ENCODE measurements at regions not wholly inside any gene's neighbourhood (a gene's known extent, or its start where the extent isn't known, plus 50 kb on each side); places are given as distances from the start of the nearest gene placed in this dataset.

DNA sequence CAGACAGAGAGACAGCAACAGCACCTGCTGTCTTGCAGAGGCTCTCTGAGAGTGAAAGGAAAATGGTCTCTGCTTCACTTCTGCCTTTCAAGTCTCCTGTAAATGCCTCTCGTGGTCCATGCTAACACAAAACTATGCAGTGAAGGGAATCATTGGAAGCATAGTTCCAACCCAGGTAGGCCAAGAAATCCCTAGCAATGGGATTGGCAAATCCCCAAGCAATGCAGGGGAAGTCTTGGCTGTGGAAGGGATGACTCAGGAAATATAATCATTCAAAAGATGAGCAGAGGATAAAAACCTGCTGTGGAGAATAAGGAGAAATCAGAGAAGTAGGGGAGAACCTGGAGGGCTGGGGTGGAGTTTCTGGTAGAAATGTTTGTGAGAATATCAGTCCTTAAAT lies 216.1 kb upstream of the ZBED5 start:
- CTCF ChIA-PET, result no interaction called here
- ATAC-seq (no peak), DNase-seq (ENCODE audit: low read depth, low spot score) (no peak)
- Histone ChIP-seq H3K4me2 (ENCODE audit: low read length) (no peak overlapping the region), H3K9ac (ENCODE audit: low read length) (no peak overlapping the region), H3K79me2 (ENCODE audit: insufficient read depth, low read length) (no peaks in the 10 kb centered on the region), H2AFZ (ENCODE audit: low read depth, low read length, poor library complexity, severe bottlenecking) (no peak overlapping the region), H3K36me3 (ENCODE audit: control insufficient read depth in 1 of 2, insufficient read depth in 2 of 2, low read length in 2 of 2) (no peaks in the 10 kb centered on the region), H3K4me1 (ENCODE audit: control insufficient read depth in 1 of 2, insufficient read depth in 2 of 2, low read length in 2 of 2) (no peaks in the 10 kb centered on the region), H3K9me2 (ENCODE audit: insufficient read depth) (no peaks in the 10 kb centered on the region), H3K4me3 (replicated peaks in 1 of 2; ENCODE audit: low read depth in 1 of 2, low read length in 2 of 2) (no peak overlapping the region), H4K20me1 (ENCODE audit: insufficient read depth) (no peaks in the 10 kb centered on the region), H3K27me3 (ENCODE audit: insufficient read depth, low read length) (no peaks in the 10 kb centered on the region), H3K27ac (ENCODE audit: low read depth, low read length) (no peak overlapping the region), H3K9me3 (ENCODE audit: control insufficient read depth in 1 of 2, insufficient read depth in 1 of 2, low read depth in 1 of 2, low read length in 2 of 2) (no peaks in the 10 kb centered on the region)
- RAD21 ChIA-PET (ENCODE audit: low non-redundant PET in 1 of 2, low total read pairs in 2 of 2, uncharacterized antibody in 2 of 2, unreplicated experiment in 2 of 2), result no interaction called here
- POLR2A ChIA-PET, result no interaction called here
- no peak for TF ChIP-seq SP1 (IDR thresholded peaks at IDR 0.05; ENCODE audit: low read depth)
- TF ChIP-seq YY1 (IDR thresholded peaks at IDR 0.05; ENCODE audit: extremely low read depth, insufficient replicate concordance, low read depth, low read length), result no peak
- TF ChIP-seq, protein P1, sequence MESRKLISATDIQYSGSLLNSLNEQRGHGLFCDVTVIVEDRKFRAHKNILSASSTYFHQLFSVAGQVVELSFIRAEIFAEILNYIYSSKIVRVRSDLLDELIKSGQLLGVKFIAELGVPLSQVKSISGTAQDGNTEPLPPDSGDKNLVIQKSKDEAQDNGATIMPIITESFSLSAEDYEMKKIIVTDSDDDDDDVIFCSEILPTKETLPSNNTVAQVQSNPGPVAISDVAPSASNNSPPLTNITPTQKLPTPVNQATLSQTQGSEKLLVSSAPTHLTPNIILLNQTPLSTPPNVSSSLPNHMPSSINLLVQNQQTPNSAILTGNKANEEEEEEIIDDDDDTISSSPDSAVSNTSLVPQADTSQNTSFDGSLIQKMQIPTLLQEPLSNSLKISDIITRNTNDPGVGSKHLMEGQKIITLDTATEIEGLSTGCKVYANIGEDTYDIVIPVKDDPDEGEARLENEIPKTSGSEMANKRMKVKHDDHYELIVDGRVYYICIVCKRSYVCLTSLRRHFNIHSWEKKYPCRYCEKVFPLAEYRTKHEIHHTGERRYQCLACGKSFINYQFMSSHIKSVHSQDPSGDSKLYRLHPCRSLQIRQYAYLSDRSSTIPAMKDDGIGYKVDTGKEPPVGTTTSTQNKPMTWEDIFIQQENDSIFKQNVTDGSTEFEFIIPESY (IDR thresholded peaks at IDR 0.05; ENCODE audit: extremely low read depth, insufficient replicate concordance, low read length), result no peak
- no peak for TF ChIP-seq POLR2A (IDR thresholded peaks at IDR 0.05; ENCODE audit: borderline replicate concordance, extremely low read depth, insufficient read depth, insufficient read length)
- TF ChIP-seq JUND (IDR thresholded peaks at IDR 0.05), result no peak
- TF ChIP-seq ELF1 (IDR thresholded peaks at IDR 0.05; ENCODE audit: borderline replicate concordance, low read depth), result no peak
- no peak for TF ChIP-seq CBX3 (IDR thresholded peaks at IDR 0.05; ENCODE audit: low read depth)
- TF ChIP-seq ZNF274 (IDR thresholded peaks at IDR 0.05; ENCODE audit: low read depth, low read length), result no peak
- no peak for TF ChIP-seq FOSL1 (IDR thresholded peaks at IDR 0.05; ENCODE audit: low read depth)
- TF ChIP-seq, protein P2, sequence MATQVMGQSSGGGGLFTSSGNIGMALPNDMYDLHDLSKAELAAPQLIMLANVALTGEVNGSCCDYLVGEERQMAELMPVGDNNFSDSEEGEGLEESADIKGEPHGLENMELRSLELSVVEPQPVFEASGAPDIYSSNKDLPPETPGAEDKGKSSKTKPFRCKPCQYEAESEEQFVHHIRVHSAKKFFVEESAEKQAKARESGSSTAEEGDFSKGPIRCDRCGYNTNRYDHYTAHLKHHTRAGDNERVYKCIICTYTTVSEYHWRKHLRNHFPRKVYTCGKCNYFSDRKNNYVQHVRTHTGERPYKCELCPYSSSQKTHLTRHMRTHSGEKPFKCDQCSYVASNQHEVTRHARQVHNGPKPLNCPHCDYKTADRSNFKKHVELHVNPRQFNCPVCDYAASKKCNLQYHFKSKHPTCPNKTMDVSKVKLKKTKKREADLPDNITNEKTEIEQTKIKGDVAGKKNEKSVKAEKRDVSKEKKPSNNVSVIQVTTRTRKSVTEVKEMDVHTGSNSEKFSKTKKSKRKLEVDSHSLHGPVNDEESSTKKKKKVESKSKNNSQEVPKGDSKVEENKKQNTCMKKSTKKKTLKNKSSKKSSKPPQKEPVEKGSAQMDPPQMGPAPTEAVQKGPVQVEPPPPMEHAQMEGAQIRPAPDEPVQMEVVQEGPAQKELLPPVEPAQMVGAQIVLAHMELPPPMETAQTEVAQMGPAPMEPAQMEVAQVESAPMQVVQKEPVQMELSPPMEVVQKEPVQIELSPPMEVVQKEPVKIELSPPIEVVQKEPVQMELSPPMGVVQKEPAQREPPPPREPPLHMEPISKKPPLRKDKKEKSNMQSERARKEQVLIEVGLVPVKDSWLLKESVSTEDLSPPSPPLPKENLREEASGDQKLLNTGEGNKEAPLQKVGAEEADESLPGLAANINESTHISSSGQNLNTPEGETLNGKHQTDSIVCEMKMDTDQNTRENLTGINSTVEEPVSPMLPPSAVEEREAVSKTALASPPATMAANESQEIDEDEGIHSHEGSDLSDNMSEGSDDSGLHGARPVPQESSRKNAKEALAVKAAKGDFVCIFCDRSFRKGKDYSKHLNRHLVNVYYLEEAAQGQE (IDR thresholded peaks at IDR 0.05; ENCODE audit: low read depth), result no peak
- TF ChIP-seq EZH2 (IDR thresholded peaks at IDR 0.05), result no peak
- TF ChIP-seq, protein P3, sequence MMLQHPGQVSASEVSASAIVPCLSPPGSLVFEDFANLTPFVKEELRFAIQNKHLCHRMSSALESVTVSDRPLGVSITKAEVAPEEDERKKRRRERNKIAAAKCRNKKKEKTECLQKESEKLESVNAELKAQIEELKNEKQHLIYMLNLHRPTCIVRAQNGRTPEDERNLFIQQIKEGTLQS (IDR thresholded peaks at IDR 0.05), result no peak
- no peak for TF ChIP-seq TCF7L2 (IDR thresholded peaks at IDR 0.05; ENCODE audit: borderline replicate concordance, extremely low read depth, insufficient read depth, insufficient read length)
- TF ChIP-seq, protein P4, sequence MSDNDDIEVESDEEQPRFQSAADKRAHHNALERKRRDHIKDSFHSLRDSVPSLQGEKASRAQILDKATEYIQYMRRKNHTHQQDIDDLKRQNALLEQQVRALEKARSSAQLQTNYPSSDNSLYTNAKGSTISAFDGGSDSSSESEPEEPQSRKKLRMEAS (IDR thresholded peaks at IDR 0.05), result no peak
- TF ChIP-seq RAD21 (IDR thresholded peaks at IDR 0.05; ENCODE audit: low read depth), result no peak
- no peak for TF ChIP-seq SIN3A (IDR thresholded peaks at IDR 0.05; ENCODE audit: low read depth)
- TF ChIP-seq EZH2phosphoT487 (IDR thresholded peaks at IDR 0.05; ENCODE audit: borderline replicate concordance), result no peak
- TF ChIP-seq POLR2AphosphoS5 (IDR thresholded peaks at IDR 0.05; ENCODE audit: low read depth, low read length), result no peak
- no TSS peak for BruUV-seq (replicated peaks)
- intact Hi-C loops (cut with micrococcal nuclease), result no loop called here

All from HCT116 (cell line).